MM.1S (cell line): ENCODE measurements at regions not wholly inside any gene's neighbourhood (a gene's known extent, or its start where the extent isn't known, plus 50 kb on each side); places are given as distances from the start of the nearest gene placed in this dataset.

Experiments used
- DNase-seq: peaks from one replicate; pipeline ENCODE4 v3.0.0-alpha.2; 2015
- H2AFZ ChIP-seq: fragments of 300-600 bp; sonication (generic); 2 replicates; pipeline ENCODE4 v1.6.0; 2016; ENCODE audit warnings: antibody characterized with exemption, low read length
- H3F3A ChIP-seq: fragments of 300-600 bp; sonication (generic); 2 replicates; pipeline ENCODE4 v1.6.1; 2016; ENCODE audit warnings: mild to moderate bottlenecking, antibody characterized with exemption, low read length, moderate library complexity, mixed read lengths; ENCODE audit not compliant: insufficient read depth
- H3K27ac ChIP-seq: fragments of 300-600 bp; sonication (generic); 2 replicates; pipeline ENCODE4 v1.5.1; 2016; ENCODE audit warnings: mild to moderate bottlenecking, low read length
- H3K27me3 ChIP-seq: fragments of 300-600 bp; sonication (generic); replicated peaks from 2 replicates; pipeline ENCODE4 v1.6.0; 2016; ENCODE audit warnings: low read length; ENCODE audit not compliant: insufficient read depth
- H3K36me3 ChIP-seq: fragments of 300-600 bp; sonication (generic); replicated peaks from 2 replicates; pipeline ENCODE4 v1.6.1; 2016; ENCODE audit warnings: mild to moderate bottlenecking, low read length, mixed read lengths; ENCODE audit not compliant: insufficient read depth
- H3K4me1 ChIP-seq: fragments of 300-600 bp; sonication (generic); 2 replicates; pipeline ENCODE4 v1.6.1; 2016; ENCODE audit warnings: low read length, mixed read lengths
- H3K4me2 ChIP-seq: fragments of 300-600 bp; sonication (generic); 2 replicates; pipeline ENCODE4 v1.6.0; 2016; ENCODE audit warnings: low read depth, low read length
- H3K4me3 ChIP-seq: fragments of 300-600 bp; sonication (generic); 2 replicates; pipeline ENCODE4 v1.5.1; 2016; ENCODE audit warnings: low read length, mixed read lengths
- H3K79me2 ChIP-seq: fragments of 300-600 bp; sonication (generic); 2 replicates; pipeline ENCODE4 v1.6.1; 2016; ENCODE audit warnings: mixed run types, low read length, mixed read lengths
- H3K9ac ChIP-seq: fragments of 300-600 bp; sonication (generic); 2 replicates; pipeline ENCODE4 v1.6.1; 2016; ENCODE audit warnings: low read length, mixed read lengths
- H3K9me2 ChIP-seq: fragments of 300-600 bp; sonication (generic); replicated peaks from 2 replicates; pipeline ENCODE4 v1.6.1; 2016; ENCODE audit warnings: mild to moderate bottlenecking, low read length, mixed read lengths; ENCODE audit not compliant: insufficient read depth
- H3K9me3 ChIP-seq: fragments of 300-600 bp; sonication (generic); replicated peaks from 2 replicates; pipeline ENCODE4 v1.6.1; 2016; ENCODE audit warnings: mild to moderate bottlenecking, low read length, mixed read lengths; ENCODE audit not compliant: insufficient read depth
- H4K20me1 ChIP-seq: fragments of 300-600 bp; sonication (generic); 2 replicates; pipeline ENCODE4 v1.6.1; 2016; ENCODE audit warnings: mild to moderate bottlenecking, low read length, moderate library complexity, mixed read lengths; ENCODE audit not compliant: insufficient read depth
- EZH2 ChIP-seq: fragments of 300-600 bp; sonication (generic); optimal IDR thresholded peaks from 2 replicates; pipeline ENCODE3; 2017; ENCODE audit warnings: low read depth, mild to moderate bottlenecking, antibody characterized with exemption, low read length, mixed read lengths
- EZH2phosphoT487 ChIP-seq: fragments of 300-600 bp; sonication (generic); IDR thresholded peaks from 2 replicates; pipeline ENCODE4 v1.6.1; 2018; ENCODE audit warnings: antibody characterized with exemption, low read length
- TF ChIP-seq, protein P1 (sequence below): fragments of 300-600 bp; sonication (generic); IDR thresholded peaks from 2 replicates; pipeline ENCODE4 v1.5.1; 2016; ENCODE audit warnings: antibody characterized with exemption, low read length, mixed read lengths

DNA sequence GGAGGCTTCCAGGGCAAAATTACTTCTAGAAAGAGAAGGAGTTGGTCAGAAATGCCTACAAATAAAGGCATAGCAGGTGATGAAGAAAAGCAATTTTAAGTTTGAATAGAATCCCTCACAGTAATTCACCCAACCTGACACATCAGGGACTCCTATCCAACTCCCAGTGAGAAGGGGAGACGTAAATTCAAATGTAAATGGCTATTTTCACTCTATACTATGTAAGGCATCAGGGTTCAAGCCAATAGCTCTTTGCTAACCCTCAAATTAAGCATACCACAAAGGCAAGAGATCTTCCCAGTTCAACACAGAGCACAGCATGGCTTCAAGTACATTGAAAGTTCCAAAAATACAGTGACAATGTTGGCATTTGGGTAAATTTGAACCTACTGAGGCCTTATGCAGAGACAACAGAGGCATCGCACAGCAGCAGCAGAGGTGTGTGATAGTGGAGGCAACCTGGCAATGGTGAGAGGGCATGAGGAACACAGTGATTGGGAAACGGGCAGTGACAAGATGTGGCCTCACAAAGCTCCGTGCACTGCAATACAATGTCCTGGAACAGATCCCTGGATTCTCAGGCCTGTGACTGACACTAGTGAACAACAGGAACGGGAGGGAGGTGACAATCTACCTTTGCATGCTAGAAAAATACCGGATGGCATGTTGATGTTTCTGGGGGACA lies 95.7 kb downstream of the VSTM2A start:
- H3K9me3 ChIP-seq = no peaks in the 10 kb centered on the region
- no peaks in the 10 kb centered on the region for H3K27me3 ChIP-seq
- no peak overlapping the region for H3K4me2 ChIP-seq
- no peak for DNase-seq
- no peak overlapping the region for H3K9ac ChIP-seq
- H3K36me3 ChIP-seq = no peaks in the 10 kb centered on the region
- no peak overlapping the region for H2AFZ ChIP-seq
- H3K27ac ChIP-seq = no peak overlapping the region
- H4K20me1 ChIP-seq = no peaks in the 10 kb centered on the region
- H3K4me3 ChIP-seq = no peak overlapping the region
- no peaks in the 10 kb centered on the region for H3K9me2 ChIP-seq
- no peaks in the 10 kb centered on the region for H3F3A ChIP-seq
- TF ChIP-seq EZH2 = no peak
- TF ChIP-seq EZH2phosphoT487 = no peak
- TF ChIP-seq, protein P1, sequence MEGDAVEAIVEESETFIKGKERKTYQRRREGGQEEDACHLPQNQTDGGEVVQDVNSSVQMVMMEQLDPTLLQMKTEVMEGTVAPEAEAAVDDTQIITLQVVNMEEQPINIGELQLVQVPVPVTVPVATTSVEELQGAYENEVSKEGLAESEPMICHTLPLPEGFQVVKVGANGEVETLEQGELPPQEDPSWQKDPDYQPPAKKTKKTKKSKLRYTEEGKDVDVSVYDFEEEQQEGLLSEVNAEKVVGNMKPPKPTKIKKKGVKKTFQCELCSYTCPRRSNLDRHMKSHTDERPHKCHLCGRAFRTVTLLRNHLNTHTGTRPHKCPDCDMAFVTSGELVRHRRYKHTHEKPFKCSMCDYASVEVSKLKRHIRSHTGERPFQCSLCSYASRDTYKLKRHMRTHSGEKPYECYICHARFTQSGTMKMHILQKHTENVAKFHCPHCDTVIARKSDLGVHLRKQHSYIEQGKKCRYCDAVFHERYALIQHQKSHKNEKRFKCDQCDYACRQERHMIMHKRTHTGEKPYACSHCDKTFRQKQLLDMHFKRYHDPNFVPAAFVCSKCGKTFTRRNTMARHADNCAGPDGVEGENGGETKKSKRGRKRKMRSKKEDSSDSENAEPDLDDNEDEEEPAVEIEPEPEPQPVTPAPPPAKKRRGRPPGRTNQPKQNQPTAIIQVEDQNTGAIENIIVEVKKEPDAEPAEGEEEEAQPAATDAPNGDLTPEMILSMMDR = no peak
- H3K4me1 ChIP-seq = no peaks in the 10 kb centered on the region
- no peaks in the 10 kb centered on the region for H3K79me2 ChIP-seq

- Histone ChIP-seq H3K27me3 (no peaks in the 10 kb centered on the region), H3K9me2 (no peaks in the 10 kb centered on the region), H3K27ac (no peak overlapping the region), H3K4me3 (no peak overlapping the region), H4K20me1 (no peaks in the 10 kb centered on the region), H3K9ac (no peak overlapping the region), H2AFZ (no peak overlapping the region), H3K79me2 (no peaks in the 10 kb centered on the region), H3K36me3 (no peaks in the 10 kb centered on the region), H3K4me2 (no peak overlapping the region), H3F3A (no peaks in the 10 kb centered on the region), H3K4me1 (no peaks in the 10 kb centered on the region), H3K9me3 (no peaks in the 10 kb centered on the region)
- no peak for DNase-seq
- TF ChIP-seq EZH2 = no peak
- TF ChIP-seq, protein P1 = no peak
- TF ChIP-seq EZH2phosphoT487 = no peak
Measured at GRCh38 chr7:54632696-54633095, 90.5 kb downstream of the VSTM2A start.

DNA sequence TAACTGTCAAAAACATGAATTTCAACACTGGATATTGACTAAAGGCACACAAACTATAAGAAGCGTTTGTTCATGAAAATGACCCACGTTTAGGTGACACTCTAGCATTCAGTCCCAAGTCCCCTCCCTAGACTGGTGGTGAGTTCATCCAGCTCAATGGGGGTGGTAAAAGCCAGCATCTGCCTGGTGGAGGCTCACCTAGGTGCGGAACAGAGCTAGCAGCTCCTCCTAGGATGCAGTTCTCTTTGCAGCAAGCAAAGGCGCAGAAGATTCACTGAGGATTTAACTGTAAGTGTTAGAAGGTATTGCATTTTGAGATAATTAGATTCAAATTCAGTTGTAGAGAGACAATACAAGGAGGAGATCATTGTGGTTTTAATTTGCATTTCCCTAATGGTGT lies 87.6 kb downstream of the VSTM2A start:
- Histone ChIP-seq H3K4me2 (no peak overlapping the region), H3K9ac (no peak overlapping the region), H3F3A (no peaks in the 10 kb centered on the region), H3K4me3 (no peak overlapping the region), H2AFZ (no peak overlapping the region), H3K27me3 (no peaks in the 10 kb centered on the region), H3K4me1 (no peaks in the 10 kb centered on the region), H3K79me2 (no peaks in the 10 kb centered on the region), H3K27ac (no peak overlapping the region), H3K36me3 (no peaks in the 10 kb centered on the region), H3K9me3 (no peaks in the 10 kb centered on the region), H4K20me1 (no peaks in the 10 kb centered on the region), H3K9me2 (no peaks in the 10 kb centered on the region)
- no peak for TF ChIP-seq EZH2phosphoT487
- TF ChIP-seq EZH2 = no peak
- TF ChIP-seq, protein P1 = no peak
- no peak for DNase-seq
